ENCODE measurements at regions not wholly inside any gene's neighbourhood (a gene's known extent, or its start where the extent isn't known, plus 50 kb on each side); places are given as distances from the start of the nearest gene placed in this dataset.

DNA sequence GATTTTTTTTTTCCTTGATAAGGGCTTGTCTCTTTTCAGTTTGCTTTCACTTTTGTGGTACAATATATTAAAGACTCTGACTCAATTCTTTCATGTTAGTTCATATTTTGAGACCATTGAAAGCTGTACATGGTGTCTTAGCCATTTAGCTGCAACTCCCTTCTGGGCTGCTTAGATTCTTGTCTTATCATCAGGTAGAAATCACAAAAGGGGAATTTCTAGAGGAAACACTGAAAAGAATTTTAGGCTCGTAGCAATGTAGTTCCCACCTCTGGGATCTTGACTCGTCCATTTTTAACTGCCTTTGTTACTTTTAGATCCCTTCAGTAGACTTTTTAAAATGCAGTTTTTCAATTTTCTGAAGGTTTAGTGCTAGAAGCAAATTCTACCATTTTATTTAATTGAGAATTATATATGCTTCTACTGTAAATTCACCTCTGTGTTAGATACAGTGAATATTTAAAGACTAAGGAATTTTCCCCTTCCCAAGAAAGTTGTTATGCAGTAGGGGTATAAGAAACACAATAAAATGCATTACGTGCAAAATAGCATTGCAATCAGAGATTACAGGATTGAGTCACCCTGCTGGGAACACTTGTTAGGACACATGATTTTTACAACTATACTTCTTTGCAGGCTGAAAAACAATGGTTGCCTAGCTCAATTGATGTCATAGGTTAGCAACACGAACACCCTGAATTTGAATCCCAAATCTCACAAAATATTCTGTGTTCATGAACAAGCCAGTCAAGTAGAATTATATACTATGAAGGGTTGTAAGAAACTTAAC lies 772.7 kb downstream of the PDCD6IP start:
- Mint-ChIP-seq H3K36me3 (ENCODE audit: low read depth) (no peaks in the 10 kb centered on the region), H3K4me1 (ENCODE audit: low read depth) (no peaks in the 10 kb centered on the region), H3K9me3 (peaks cover 10% of the 10 kb centered on the region), H3K27me3 (no peaks in the 10 kb centered on the region), H3K4me3 (no peak overlapping the region), H3K27ac (no peak overlapping the region)

DNA sequence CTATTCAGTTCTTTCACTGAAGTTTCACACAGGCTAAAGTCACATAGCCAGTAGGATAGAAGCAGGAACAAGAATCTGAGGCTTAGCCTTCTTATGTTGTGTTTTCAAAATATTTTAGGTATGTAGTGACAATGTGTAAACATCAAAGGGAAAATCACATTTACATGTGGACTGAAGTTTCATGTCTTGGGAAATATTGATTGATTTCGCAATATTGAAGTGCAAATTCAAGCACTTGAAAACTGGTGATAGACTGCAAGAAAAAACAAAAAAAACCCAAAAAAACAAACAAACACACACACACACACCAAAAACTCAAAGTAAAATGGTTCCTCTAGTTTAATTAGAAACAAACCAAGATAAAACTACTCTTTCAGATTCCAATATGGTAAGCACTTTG lies 773.3 kb downstream of the PDCD6IP start:
- no peaks in the 10 kb centered on the region for H3K27me3 Mint-ChIP-seq
- H3K4me1 Mint-ChIP-seq (ENCODE audit: low read depth): no peaks in the 10 kb centered on the region
- H3K9me3 Mint-ChIP-seq: peaks cover 5% of the 10 kb centered on the region

DNA sequence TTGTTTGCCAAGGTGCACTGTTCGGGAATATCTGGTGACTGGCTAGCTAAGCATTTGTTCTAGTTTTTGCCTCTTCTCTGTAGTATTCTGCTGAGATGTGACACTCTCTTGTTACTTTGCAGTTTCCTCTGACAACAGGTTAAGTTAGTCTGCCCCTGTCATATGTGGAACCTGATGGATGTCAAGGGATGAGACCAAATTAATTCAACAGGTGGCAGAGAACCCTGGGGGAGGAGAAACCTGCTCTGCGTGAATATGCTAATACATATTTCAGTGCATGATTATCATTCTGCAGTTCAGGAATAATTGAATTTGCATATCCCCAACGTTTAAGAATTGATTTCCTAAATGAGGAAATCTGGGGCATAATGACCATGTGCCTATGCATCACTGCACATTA lies 777.3 kb downstream of the PDCD6IP start:
- Mint-ChIP-seq H3K36me3 (ENCODE audit: low read depth) (no peaks in the 10 kb centered on the region), H3K27me3 (no peaks in the 10 kb centered on the region)

More for the DNA sequence above, 773.3 kb downstream of the PDCD6IP start:
- no peak overlapping the region for H3K27ac Mint-ChIP-seq
- no peak overlapping the region for H3K4me3 Mint-ChIP-seq
- no peaks in the 10 kb centered on the region for H3K36me3 Mint-ChIP-seq (ENCODE audit: low read depth)

DNA sequence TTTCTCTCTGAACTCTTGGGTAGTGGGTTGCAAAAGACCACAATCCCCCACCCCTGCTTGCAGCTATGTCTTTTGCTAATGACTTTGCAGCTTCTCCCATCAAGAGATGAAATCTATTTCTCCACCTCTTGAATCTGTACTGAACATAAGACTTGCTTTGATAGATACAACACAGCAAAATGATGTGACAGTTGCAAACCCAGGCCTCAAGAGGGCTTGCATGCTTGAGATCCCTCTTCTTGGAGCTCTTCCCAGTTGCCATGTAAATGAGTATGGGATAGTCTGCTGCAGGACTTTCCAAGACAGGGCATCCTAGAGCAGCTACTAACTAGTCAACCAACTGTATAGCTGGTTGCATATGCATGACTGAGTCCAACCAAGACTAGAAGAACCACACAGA lies 783.6 kb downstream of the PDCD6IP start:
- Mint-ChIP-seq H3K9me3 (peaks cover 3% of the 10 kb centered on the region), H3K27me3 (no peaks in the 10 kb centered on the region), H3K36me3 (ENCODE audit: low read depth) (no peaks in the 10 kb centered on the region), H3K27ac (no peak overlapping the region), H3K4me3 (no peak overlapping the region), H3K4me1 (ENCODE audit: low read depth) (no peaks in the 10 kb centered on the region)

More for the DNA sequence above, 777.3 kb downstream of the PDCD6IP start:
- no peaks in the 10 kb centered on the region for H3K9me3 Mint-ChIP-seq
- H3K4me1 Mint-ChIP-seq (ENCODE audit: low read depth): no peaks in the 10 kb centered on the region
- H3K4me3 Mint-ChIP-seq: no peak overlapping the region
- no peak overlapping the region for H3K27ac Mint-ChIP-seq

DNA sequence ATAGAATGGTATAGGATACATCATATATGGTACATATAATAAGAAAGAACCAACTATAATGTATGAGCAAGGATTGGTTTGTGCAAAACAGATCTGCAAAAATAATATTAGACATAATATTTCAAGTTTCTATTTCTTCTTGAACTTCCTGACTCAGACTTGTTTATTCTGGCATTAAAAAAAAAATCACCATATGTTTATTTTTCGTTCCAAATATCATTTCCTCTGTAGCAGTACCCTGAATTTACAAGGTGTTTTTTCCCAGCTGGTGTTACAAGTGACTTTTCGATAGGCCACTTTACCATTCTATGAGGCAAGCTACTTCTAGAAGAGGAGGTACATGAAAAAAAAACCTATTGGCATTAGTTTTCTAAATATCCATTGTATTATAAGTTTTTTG lies 785.0 kb downstream of the PDCD6IP start:
- no peak overlapping the region for H3K4me3 Mint-ChIP-seq
- H3K4me1 Mint-ChIP-seq (ENCODE audit: low read depth): no peaks in the 10 kb centered on the region
- no peak overlapping the region for H3K27ac Mint-ChIP-seq
- no peaks in the 10 kb centered on the region for H3K27me3 Mint-ChIP-seq
- H3K36me3 Mint-ChIP-seq (ENCODE audit: low read depth): no peaks in the 10 kb centered on the region
- H3K9me3 Mint-ChIP-seq: peaks cover 6% of the 10 kb centered on the region

GRCh38 chr3:34584971-34585370 lies 786.5 kb downstream of the PDCD6IP start:
- peaks cover 6% of the 10 kb centered on the region for H3K9me3 Mint-ChIP-seq
- no peak overlapping the region for H3K27ac Mint-ChIP-seq
- H3K4me1 Mint-ChIP-seq (ENCODE audit: low read depth): no peaks in the 10 kb centered on the region
- H3K36me3 Mint-ChIP-seq (ENCODE audit: low read depth): no peaks in the 10 kb centered on the region
- no peak overlapping the region for H3K4me3 Mint-ChIP-seq
- no peaks in the 10 kb centered on the region for H3K27me3 Mint-ChIP-seq

GRCh38 chr3:34599595-34599994 lies 801.2 kb downstream of the PDCD6IP start:
- no peak overlapping the region for H3K27ac Mint-ChIP-seq
- no peaks in the 10 kb centered on the region for H3K27me3 Mint-ChIP-seq
- H3K4me1 Mint-ChIP-seq (ENCODE audit: low read depth): no peaks in the 10 kb centered on the region
- H3K4me3 Mint-ChIP-seq: no peak overlapping the region
- H3K9me3 Mint-ChIP-seq: no peaks in the 10 kb centered on the region
- no peaks in the 10 kb centered on the region for H3K36me3 Mint-ChIP-seq (ENCODE audit: low read depth)

DNA sequence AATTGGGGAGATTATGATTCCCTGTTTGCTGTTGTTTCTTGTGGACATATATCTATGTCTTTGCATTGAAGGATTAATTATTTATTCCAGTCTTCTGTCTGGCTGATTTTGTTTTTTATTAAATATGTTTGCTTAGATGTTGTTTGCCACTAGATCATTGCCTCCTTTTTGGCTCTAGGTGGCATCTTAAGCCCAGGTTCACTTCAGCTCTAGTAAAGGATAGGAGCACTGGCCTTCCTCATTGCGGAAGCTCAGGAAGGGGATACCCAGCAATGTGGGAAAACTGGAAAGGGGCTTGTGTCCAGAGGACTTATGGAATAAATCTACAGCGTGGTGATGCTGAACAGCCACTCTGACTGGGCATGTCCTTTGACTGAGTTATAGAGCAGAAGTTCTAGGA lies 821.6 kb downstream of the PDCD6IP start:
- H3K27ac Mint-ChIP-seq: no peak overlapping the region
- H3K9me3 Mint-ChIP-seq: peaks cover 34% of the 10 kb centered on the region
- no peaks in the 10 kb centered on the region for H3K27me3 Mint-ChIP-seq
- H3K4me3 Mint-ChIP-seq: no peak overlapping the region
- H3K36me3 Mint-ChIP-seq (ENCODE audit: low read depth): no peaks in the 10 kb centered on the region
- no peaks in the 10 kb centered on the region for H3K4me1 Mint-ChIP-seq (ENCODE audit: low read depth)

DNA sequence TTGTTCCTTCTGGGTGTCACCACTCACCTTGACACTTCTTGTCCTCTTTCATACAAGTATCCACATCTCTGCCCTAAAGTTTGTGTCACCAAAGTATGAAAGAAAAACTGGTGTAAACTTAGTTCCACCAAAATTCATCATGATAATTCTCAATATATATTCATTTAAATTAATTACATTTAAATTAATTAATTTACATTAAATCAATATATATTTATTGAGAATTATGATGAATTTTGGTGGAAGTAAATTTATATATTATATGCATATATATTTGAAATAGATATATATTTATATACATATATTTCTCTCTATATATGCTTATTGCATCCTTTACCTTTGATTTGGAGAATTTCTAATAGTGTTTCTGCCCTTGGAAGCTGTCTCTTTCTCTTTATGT lies 828.3 kb downstream of the PDCD6IP start:
- Mint-ChIP-seq H3K4me1 (ENCODE audit: low read depth) (no peaks in the 10 kb centered on the region), H3K4me3 (no peak overlapping the region), H3K27me3 (no peaks in the 10 kb centered on the region), H3K9me3 (peaks cover under 1% of the 10 kb centered on the region), H3K27ac (no peak overlapping the region), H3K36me3 (ENCODE audit: low read depth) (no peaks in the 10 kb centered on the region)

DNA sequence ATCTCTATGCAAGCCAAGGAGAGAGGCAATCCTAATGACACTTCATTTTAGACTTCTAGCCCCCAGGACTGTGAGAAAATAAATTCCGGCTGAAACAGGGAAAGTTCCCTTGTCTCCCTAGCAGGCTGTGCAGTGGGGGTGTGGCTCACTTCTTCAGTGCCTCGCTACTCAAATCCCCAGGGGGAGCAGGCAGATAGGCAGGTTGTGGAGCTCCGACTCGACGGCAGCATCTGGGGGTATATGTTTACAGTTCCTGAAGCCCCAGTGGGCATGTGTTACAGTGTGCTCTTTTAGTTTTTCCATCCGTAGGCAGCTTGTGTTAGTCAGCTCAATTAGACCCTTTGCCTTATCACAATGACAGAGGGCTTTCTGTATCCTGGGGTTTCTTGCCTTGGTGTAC lies 836.5 kb downstream of the PDCD6IP start:
- Mint-ChIP-seq H3K4me1 (ENCODE audit: low read depth) (no peaks in the 10 kb centered on the region), H3K27me3 (no peaks in the 10 kb centered on the region), H3K27ac (no peak overlapping the region), H3K9me3 (peaks cover 4% of the 10 kb centered on the region), H3K4me3 (no peak overlapping the region), H3K36me3 (ENCODE audit: low read depth) (no peaks in the 10 kb centered on the region)

GRCh38 chr3:34635352-34635850 lies 837.0 kb downstream of the PDCD6IP start:
- no peak overlapping the region for H3K27ac Mint-ChIP-seq
- no peaks in the 10 kb centered on the region for H3K27me3 Mint-ChIP-seq
- H3K9me3 Mint-ChIP-seq: peaks cover 4% of the 10 kb centered on the region
- no peaks in the 10 kb centered on the region for H3K4me1 Mint-ChIP-seq (ENCODE audit: low read depth)
- H3K36me3 Mint-ChIP-seq (ENCODE audit: low read depth): no peaks in the 10 kb centered on the region
- H3K4me3 Mint-ChIP-seq: no peak overlapping the region

DNA sequence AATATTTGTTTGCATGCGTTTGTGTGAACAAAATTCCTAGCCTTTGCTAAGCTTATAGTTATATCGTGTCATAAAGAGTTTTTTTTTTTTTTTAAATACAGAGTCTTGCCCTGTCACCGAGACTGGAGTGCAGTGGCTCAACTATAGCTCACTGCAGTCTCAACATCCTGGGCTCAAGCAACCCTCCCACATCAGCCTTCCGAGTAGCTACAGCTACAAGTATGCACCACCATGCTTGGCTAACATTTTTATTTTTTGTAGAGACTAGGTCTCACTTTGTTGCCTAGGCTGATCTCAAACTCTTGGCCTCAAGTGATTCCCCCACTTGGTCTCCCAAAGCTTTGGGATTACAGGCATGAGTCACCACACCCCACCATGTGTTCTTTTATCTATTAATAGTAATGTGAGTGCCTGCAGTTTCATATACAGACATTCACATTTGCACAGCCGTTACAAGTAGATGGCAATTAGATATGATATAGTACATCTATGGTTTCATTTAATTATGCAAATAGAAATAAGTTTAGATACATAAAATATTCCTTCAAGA lies 848.6 kb downstream of the PDCD6IP start:
- Mint-ChIP-seq H3K36me3 (ENCODE audit: low read depth) (no peaks in the 10 kb centered on the region), H3K4me1 (ENCODE audit: low read depth) (no peaks in the 10 kb centered on the region), H3K27me3 (no peaks in the 10 kb centered on the region), H3K27ac (no peak overlapping the region), H3K9me3 (peaks cover 4% of the 10 kb centered on the region), H3K4me3 (no peak overlapping the region)

DNA sequence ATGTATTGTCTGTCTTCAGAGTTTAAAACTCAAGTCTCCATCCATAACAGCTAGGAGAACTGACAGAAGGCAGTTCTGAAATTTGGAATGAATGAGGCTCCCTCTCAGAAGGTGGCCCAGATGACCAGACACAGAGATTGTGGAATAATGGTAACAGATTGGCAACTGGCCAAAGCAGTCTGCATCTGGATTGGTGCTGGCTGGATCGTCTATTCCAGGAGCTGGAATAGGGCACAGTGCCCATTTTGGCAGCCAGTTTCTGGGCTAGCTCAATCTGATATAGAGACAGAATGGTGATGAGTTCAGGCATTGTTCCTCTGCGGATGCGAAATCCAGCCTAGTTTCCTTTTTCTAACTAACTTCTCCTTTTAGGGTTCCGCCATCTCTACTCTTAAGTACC lies 851.7 kb downstream of the PDCD6IP start:
- Mint-ChIP-seq H3K4me3 (no peak overlapping the region), H3K4me1 (ENCODE audit: low read depth) (no peaks in the 10 kb centered on the region), H3K27ac (no peak overlapping the region), H3K36me3 (ENCODE audit: low read depth) (no peaks in the 10 kb centered on the region), H3K9me3 (no peaks in the 10 kb centered on the region), H3K27me3 (no peaks in the 10 kb centered on the region)

- H3K36me3 Mint-ChIP-seq (ENCODE audit: low read depth): no peaks in the 10 kb centered on the region
- H3K4me3 Mint-ChIP-seq: no peak overlapping the region
These were observed 870.5 kb downstream of the PDCD6IP start for GRCh38 chr3:34668915-34669314.

DNA sequence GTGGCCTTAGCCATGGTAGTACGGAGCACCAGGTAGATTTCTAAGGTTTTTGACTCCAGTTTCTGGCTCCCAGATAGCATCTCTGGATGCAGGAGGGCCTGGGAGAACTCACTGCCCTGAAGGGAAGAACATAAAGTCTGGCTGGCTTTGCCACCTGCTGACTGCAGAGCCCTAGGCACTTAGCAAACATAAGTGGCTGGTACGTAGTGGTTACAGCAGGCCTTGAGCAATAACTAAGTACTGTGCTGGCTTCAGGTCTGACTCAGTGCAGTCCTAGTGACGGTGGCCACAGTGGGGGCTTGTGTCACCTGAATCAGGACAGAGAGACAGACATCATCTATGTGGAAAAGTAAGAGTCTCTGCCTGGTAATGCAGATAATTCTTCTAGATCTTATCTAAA lies 871.1 kb downstream of the PDCD6IP start:
- H3K4me1 Mint-ChIP-seq (ENCODE audit: low read depth): no peaks in the 10 kb centered on the region
- H3K27ac Mint-ChIP-seq: no peak overlapping the region
- H3K36me3 Mint-ChIP-seq (ENCODE audit: low read depth): no peaks in the 10 kb centered on the region
- no peaks in the 10 kb centered on the region for H3K9me3 Mint-ChIP-seq
- H3K27me3 Mint-ChIP-seq: no peaks in the 10 kb centered on the region
- H3K4me3 Mint-ChIP-seq: no peak overlapping the region

More at GRCh38 chr3:34668915-34669314, 870.5 kb downstream of the PDCD6IP start:
- H3K27ac Mint-ChIP-seq: no peak overlapping the region
- H3K27me3 Mint-ChIP-seq: no peaks in the 10 kb centered on the region
- no peaks in the 10 kb centered on the region for H3K4me1 Mint-ChIP-seq (ENCODE audit: low read depth)
- H3K9me3 Mint-ChIP-seq: no peaks in the 10 kb centered on the region

All from stimulated activated naive CD8-positive, alpha-beta T cell treated with anti-CD3 and anti-CD28 coated beads, Interleukin-15, Interleukin-2, amounts not matched to agents 100 ng/mL and 50 ng/mL, for 24 hours (primary cell).